Mesenchymal stem cell (in vitro differentiated cells and primary cell): ENCODE measurements at regions not wholly inside any gene's neighbourhood (a gene's known extent, or its start where the extent isn't known, plus 50 kb on each side); places are given as distances from the start of the nearest gene placed in this dataset.

Experiments
- DNase-seq: peaks from one replicate; pipeline ENCODE4 v3.0.0-alpha.2; 2013
- H2AFZ ChIP-seq: one replicate; pipeline ENCODE4 v1.6.1; 2013; ENCODE audit warnings: low read depth, mild to moderate bottlenecking, control low read depth, inconsistent platforms, low read length, moderate library complexity
- H2AK5ac ChIP-seq: 2 replicates; pipeline ENCODE4 v1.6.1; 2013; ENCODE audit warnings: low read length, moderate library complexity, mild to moderate bottlenecking, inconsistent platforms; ENCODE audit not compliant: severe bottlenecking
- H2BK120ac ChIP-seq: one replicate; pipeline ENCODE4 v1.6.1; 2013; ENCODE audit warnings: low read depth, mild to moderate bottlenecking, inconsistent platforms, low read length, moderate library complexity
- H2BK12ac ChIP-seq, 2 experiments: one replicate each; pipeline ENCODE4 v1.6.1; 2013; ENCODE audit warnings: inconsistent platforms in 2 of 2, low read length in 2 of 2, mild to moderate bottlenecking in 2 of 2, moderate library complexity in 2 of 2, control low read depth in 1 of 2
- H2BK15ac ChIP-seq: one replicate; pipeline ENCODE4 v1.6.1; 2013; ENCODE audit warnings: mild to moderate bottlenecking, low read depth, inconsistent platforms; ENCODE audit not compliant: poor library complexity, severe bottlenecking
- H2BK5ac ChIP-seq: 2 replicates; pipeline ENCODE4 v1.6.1; 2013; ENCODE audit warnings: low read depth, mild to moderate bottlenecking, low read length, control low read depth, inconsistent platforms; ENCODE audit not compliant: poor library complexity, severe bottlenecking
- H3K14ac ChIP-seq, 2 experiments: one replicate each; pipeline ENCODE4 v1.6.1; 2013; ENCODE audit warnings: inconsistent platforms in 2 of 2, low read length in 2 of 2, control low read depth in 1 of 2, mild to moderate bottlenecking in 1 of 2, moderate library complexity in 1 of 2
- H3K18ac ChIP-seq, 2 experiments: one replicate each; pipeline ENCODE4 v1.6.1; 2013; ENCODE audit warnings: inconsistent platforms in 2 of 2, low read length in 2 of 2, control low read depth in 1 of 2, low read depth in 1 of 2, mild to moderate bottlenecking in 1 of 2
- H3K23ac ChIP-seq, 2 experiments: one replicate each; pipeline ENCODE4 v1.6.1; 2013; ENCODE audit warnings: inconsistent platforms in 2 of 2, low read length in 2 of 2, mild to moderate bottlenecking in 2 of 2, moderate library complexity in 2 of 2, control low read depth in 1 of 2
- H3K27ac ChIP-seq: 2 replicates; pipeline ENCODE4 v1.5.1; 2013; ENCODE audit warnings: mild to moderate bottlenecking, moderate library complexity, low read length, control low read depth, inconsistent platforms; ENCODE audit not compliant: poor library complexity, severe bottlenecking
- H3K27me3 ChIP-seq, 2 experiments: 2 replicates each; pipeline versions ENCODE4 v1.6.1 to v1.7.0; 2013; ENCODE audit warnings: low read length in 2 of 2, mild to moderate bottlenecking in 2 of 2, moderate library complexity in 2 of 2, control low read depth in 1 of 2, inconsistent platforms in 1 of 2; ENCODE audit not compliant: control insufficient read depth in 1 of 2, insufficient read depth in 1 of 2
- H3K36me3 ChIP-seq, 2 experiments: 2 replicates each; pipeline versions ENCODE4 v1.6.1 to v1.7.0; 2013; ENCODE audit warnings: low read length in 2 of 2, control low read depth in 1 of 2, inconsistent platforms in 1 of 2, low read depth in 1 of 2, mild to moderate bottlenecking in 1 of 2; ENCODE audit not compliant: insufficient read depth in 2 of 2, control insufficient read depth in 1 of 2
- H3K4ac ChIP-seq, 2 experiments: one replicate each; pipeline ENCODE4 v1.6.1; 2013; ENCODE audit warnings: inconsistent platforms in 2 of 2, low read length in 2 of 2, mild to moderate bottlenecking in 2 of 2, moderate library complexity in 2 of 2, control low read depth in 1 of 2, low read depth in 1 of 2
- H3K4me1 ChIP-seq: 2 replicates; pipeline ENCODE4 v1.6.1; 2013; ENCODE audit warnings: low read depth, low read length, control low read depth; ENCODE audit not compliant: control insufficient read depth, insufficient read depth
- H3K4me2 ChIP-seq: 2 replicates; pipeline ENCODE4 v1.6.1; 2013; ENCODE audit warnings: low read length, mild to moderate bottlenecking, inconsistent platforms; ENCODE audit not compliant: poor library complexity, severe bottlenecking
- H3K4me3 ChIP-seq, 2 experiments: 2 replicates each; pipeline versions ENCODE4 v1.5.1 to v1.7.0; 2013; ENCODE audit warnings: low read length in 2 of 2, mild to moderate bottlenecking in 2 of 2, control low read depth in 1 of 2, low read depth in 1 of 2; ENCODE audit not compliant: insufficient read depth in 1 of 2
- H3K79me1 ChIP-seq: replicated peaks from 2 replicates; pipeline ENCODE4 v1.6.1; 2013; ENCODE audit warnings: mild to moderate bottlenecking, control low read depth, low read length, inconsistent platforms; ENCODE audit not compliant: poor library complexity, severe bottlenecking
- H3K9ac ChIP-seq: 2 replicates; pipeline ENCODE4 v1.7.0; 2013; ENCODE audit warnings: mild to moderate bottlenecking, low read length, moderate library complexity
- H3K9me3 ChIP-seq: 2 replicates; pipeline ENCODE4 v1.7.0; 2013; ENCODE audit warnings: mild to moderate bottlenecking, low read length; ENCODE audit not compliant: control insufficient read depth
- H4K8ac ChIP-seq: one replicate; pipeline ENCODE4 v1.6.1; 2013; ENCODE audit warnings: inconsistent platforms, mild to moderate bottlenecking, low read length, moderate library complexity
- H4K91ac ChIP-seq: one replicate; pipeline ENCODE4 v1.6.1; 2013; ENCODE audit warnings: mild to moderate bottlenecking, low read length, inconsistent platforms
- WGBS: methylation state at CpG from one replicate; pipeline ENCODE4 v1.1.7; 2013; ENCODE audit warnings: mixed read lengths; 5-methylcytosine and 5-hydroxymethylcytosine counted together

DNA sequence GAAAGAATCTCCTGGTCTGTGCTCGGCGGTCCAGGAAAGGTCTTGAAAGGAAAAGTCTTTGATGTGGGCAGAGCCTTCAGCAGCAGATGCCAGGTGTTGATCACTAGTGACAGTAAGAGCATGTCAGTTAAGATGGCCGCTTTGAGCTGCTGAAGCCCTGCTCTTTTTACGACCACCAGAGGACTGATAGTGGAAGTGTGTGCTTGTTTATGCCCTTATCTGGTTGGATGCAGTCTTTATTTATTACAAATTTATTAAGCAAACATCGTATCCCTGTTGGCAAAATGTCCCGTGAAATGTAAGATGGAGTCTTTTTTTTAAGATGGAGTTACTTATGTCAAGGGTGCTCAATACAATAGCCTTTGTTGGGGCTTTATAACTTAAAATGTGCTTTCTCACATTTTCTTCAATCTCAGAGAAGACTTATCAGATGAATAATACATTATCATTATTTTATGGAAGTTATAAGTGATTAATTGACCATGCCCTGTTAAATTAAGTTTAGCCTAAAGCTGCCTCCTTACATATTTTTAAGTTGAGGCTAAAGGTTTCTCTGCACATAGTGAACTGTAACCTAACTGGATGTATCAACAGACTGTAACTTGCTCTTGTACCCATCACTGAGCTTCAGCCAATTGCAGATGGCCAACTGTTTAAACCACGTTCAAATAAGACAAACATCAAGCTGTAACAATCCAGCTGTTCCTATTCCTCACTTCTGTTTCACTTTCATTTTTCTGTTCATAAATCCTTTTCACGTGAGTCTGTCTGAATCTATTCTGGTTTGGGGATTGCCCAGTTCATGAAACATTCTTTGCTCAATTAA lies 97.4 kb upstream of the PIK3CG start:
- H3K79me1 ChIP-seq = no peaks in the 10 kb centered on the region
- no peak overlapping the region for H3K23ac ChIP-seq
- H2BK15ac ChIP-seq = no peak overlapping the region
- no peak overlapping the region for H4K91ac ChIP-seq
- H3K14ac ChIP-seq = no peak overlapping the region
- no peaks in the 10 kb centered on the region for H3K27me3 ChIP-seq
- H3K9me3 ChIP-seq = no peaks in the 10 kb centered on the region
- peak overlapping the region in 1 of 2 experiments; percentile 58 for H3K4me3 ChIP-seq
- peak overlapping the region in 1 of 2 experiments; percentile 77 for H3K18ac ChIP-seq
- WGBS = 58% methylated on average over 5 of the region's 8 CpGs
- peak overlapping the region; percentile 69 for H4K8ac ChIP-seq
- H2AFZ ChIP-seq = no peak overlapping the region
- no peak overlapping the region for H2BK5ac ChIP-seq
- H3K4me1 ChIP-seq = peaks cover 10% of the 10 kb centered on the region
- H3K4ac ChIP-seq = peak overlapping the region in 1 of 2 experiments; percentile 90
- H2BK12ac ChIP-seq = peak overlapping the region; percentile 84 to 90
- peak overlapping the region; percentile 53 for H3K9ac ChIP-seq
- no peaks in the 10 kb centered on the region for H3K36me3 ChIP-seq
- no peak overlapping the region for H3K27ac ChIP-seq
- peak; percentile 90 for DNase-seq
- H2AK5ac ChIP-seq = no peak overlapping the region
- no peak overlapping the region for H3K4me2 ChIP-seq
- no peak overlapping the region for H2BK120ac ChIP-seq

DNA sequence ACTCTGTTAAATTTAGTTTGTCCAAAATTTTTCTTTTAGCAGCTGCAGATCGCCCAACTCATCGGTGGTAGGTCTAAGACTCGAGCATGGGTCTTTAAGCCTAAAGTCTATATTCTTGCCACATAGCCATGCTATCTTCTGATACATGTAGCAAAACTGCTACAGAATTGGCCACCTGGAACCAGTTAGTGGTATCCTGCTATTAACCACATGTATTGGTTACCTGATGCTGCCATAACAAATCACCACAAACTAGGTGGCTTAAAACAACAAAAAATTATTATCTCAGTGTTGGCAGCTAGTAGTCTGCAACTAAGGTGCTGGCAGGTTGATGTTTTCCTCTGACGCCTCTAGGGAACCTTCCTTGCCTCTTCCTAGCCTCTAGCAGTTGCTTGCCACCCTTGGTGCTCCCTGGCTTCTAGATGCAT lies 96.7 kb upstream of the PIK3CG start:
- Histone ChIP-seq H2BK5ac (no peak overlapping the region), H3K27ac (no peak overlapping the region), H3K79me1 (no peaks in the 10 kb centered on the region), H3K4me1 (peaks cover 12% of the 10 kb centered on the region), H3K23ac (peak overlapping the region in 1 of 2 experiments; percentile 97), H3K9me3 (no peaks in the 10 kb centered on the region), H3K27me3 (no peaks in the 10 kb centered on the region), H3K4ac (peak overlapping the region; percentile 66 to 95), H3K9ac (peak overlapping the region; percentile 53), H2BK15ac (peak overlapping the region; percentile 56), H2AK5ac (peak overlapping the region; percentile 17), H2BK12ac (peak overlapping the region; percentile 80 to 92), H3K14ac (peak overlapping the region in 1 of 2 experiments; percentile 89), H3K18ac (peak overlapping the region; percentile 26 to 91), H3K4me2 (no peak overlapping the region), H4K91ac (peak overlapping the region; percentile 19), H4K8ac (no peak overlapping the region), H3K4me3 (peak overlapping the region in 1 of 2 experiments; percentile 58), H3K36me3 (no peaks in the 10 kb centered on the region), H2BK120ac (peak overlapping the region; percentile 21), H2AFZ (no peak overlapping the region)
- 93% methylated on average over 4 of the region's 4 CpGs for WGBS
- DNase-seq = no peak

DNA sequence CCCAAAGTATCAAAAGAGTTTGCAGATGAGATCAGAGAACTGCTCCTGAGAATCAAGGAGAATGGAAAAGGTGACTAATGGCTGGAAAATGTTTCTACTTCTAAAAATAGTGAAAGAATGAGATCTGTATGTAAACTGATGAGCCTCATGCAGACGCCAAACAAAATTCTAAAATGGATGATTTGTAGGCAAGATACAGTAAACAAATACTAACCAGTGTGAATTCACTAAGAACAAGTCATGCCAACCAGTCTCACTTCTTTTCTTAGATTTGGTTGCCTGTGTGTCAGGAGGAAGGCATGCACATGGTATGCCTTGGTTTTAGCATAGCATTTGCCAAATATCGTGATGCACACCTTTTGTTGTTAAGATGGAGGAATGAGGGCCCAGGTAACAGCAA lies 94.9 kb upstream of the PIK3CG start:
- no peak overlapping the region for H2AFZ ChIP-seq

DNA sequence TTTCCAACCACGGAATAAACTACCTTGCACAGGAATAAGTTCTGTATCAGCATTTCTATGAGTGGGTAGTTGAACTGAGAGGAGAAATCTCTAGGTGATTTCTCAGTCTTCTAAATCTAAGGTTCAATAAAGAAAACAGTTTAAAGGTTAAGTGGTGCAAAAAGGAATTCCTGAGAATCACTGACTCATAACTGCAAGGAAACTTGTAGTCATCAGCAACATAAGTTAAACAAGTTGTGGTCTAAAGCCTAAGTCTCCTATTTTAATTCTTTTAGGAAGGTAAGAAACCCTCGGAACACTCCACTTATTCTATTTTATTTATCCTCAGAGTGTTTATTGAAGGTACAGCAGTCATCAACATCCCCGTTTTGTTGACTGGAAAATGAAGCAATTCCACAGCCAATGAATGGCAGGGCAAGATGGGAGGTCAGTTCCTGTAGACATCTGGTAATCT lies 92.4 kb upstream of the PIK3CG start:
- H3K18ac ChIP-seq = no peak overlapping the region
- no peaks in the 10 kb centered on the region for H3K79me1 ChIP-seq
- no peak overlapping the region for H2BK5ac ChIP-seq
- no peaks in the 10 kb centered on the region for H3K9me3 ChIP-seq
- peak overlapping the region; percentile 84 for H3K27ac ChIP-seq
- H3K14ac ChIP-seq = no peak overlapping the region
- H4K91ac ChIP-seq = no peak overlapping the region
- no peaks in the 10 kb centered on the region for H3K27me3 ChIP-seq
- 0% methylated on average over 1 of the region's 3 CpGs for WGBS
- H3K4me2 ChIP-seq = no peak overlapping the region
- H2BK15ac ChIP-seq = no peak overlapping the region
- H3K36me3 ChIP-seq = no peaks in the 10 kb centered on the region
- peaks cover 10% of the 10 kb centered on the region for H3K4me1 ChIP-seq
- peak; percentile 93 for DNase-seq
- H2AK5ac ChIP-seq = no peak overlapping the region
- no peak overlapping the region for H2BK12ac ChIP-seq
- H2AFZ ChIP-seq = no peak overlapping the region
- no peak overlapping the region for H4K8ac ChIP-seq
- H3K23ac ChIP-seq = no peak overlapping the region
- peak overlapping the region in 1 of 2 experiments; percentile 2 for H3K4me3 ChIP-seq
- no peak overlapping the region for H2BK120ac ChIP-seq
- H3K4ac ChIP-seq = no peak overlapping the region
- H3K9ac ChIP-seq = peak overlapping the region; percentile 46

More for the DNA sequence above, 94.9 kb upstream of the PIK3CG start:
- Histone ChIP-seq H3K14ac (no peak overlapping the region), H2BK12ac (peak overlapping the region in 1 of 2 experiments; percentile 85), H3K27ac (peak overlapping the region; percentile 45), H3K27me3 (no peaks in the 10 kb centered on the region), H2BK15ac (no peak overlapping the region), H3K36me3 (no peaks in the 10 kb centered on the region), H3K9me3 (no peaks in the 10 kb centered on the region), H2AK5ac (no peak overlapping the region), H3K4me3 (no peak overlapping the region), H4K8ac (no peak overlapping the region), H2BK5ac (no peak overlapping the region), H3K18ac (peak overlapping the region in 1 of 2 experiments; percentile 75), H4K91ac (no peak overlapping the region), H3K79me1 (no peaks in the 10 kb centered on the region), H3K4ac (no peak overlapping the region), H2BK120ac (no peak overlapping the region), H3K4me2 (no peak overlapping the region), H3K23ac (no peak overlapping the region), H3K4me1 (peaks cover 12% of the 10 kb centered on the region), H3K9ac (peak overlapping the region; percentile 68)
- WGBS = 7% methylated on average over 1 of the region's 2 CpGs
- peak; percentile 91 for DNase-seq
